ENCODE measurements at regions not wholly inside any gene's neighbourhood (a gene's known extent, or its start where the extent isn't known, plus 50 kb on each side); places are given as distances from the start of the nearest gene placed in this dataset.
A peak's percentile ranks its signal among the peaks of the same experiment; 100 is the strongest.

GRCh38 chr4:131978120-131978519 lies 1171.0 kb upstream of the PCDH10 start:
- TF ChIP-seq EZH2 (IDR thresholded peaks at IDR 0.05; ENCODE audit: borderline replicate concordance) (no peak), EZH2phosphoT487 (IDR thresholded peaks at IDR 0.05; ENCODE audit: low read depth, severe bottlenecking, unreplicated experiment) (no peak), CTCF (IDR thresholded peaks at IDR 0.05; ENCODE audit: poor library complexity) (no peak)
- Histone ChIP-seq H3K27ac (no peak overlapping the region), H3K4me2 (no peak overlapping the region), H4K20me1 (ENCODE audit: insufficient read depth, poor library complexity, severe bottlenecking) (no peaks in the 10 kb centered on the region), H3K4me1 (ENCODE audit: insufficient read depth) (no peaks in the 10 kb centered on the region), H3K9me3 (ENCODE audit: low read depth) (no peaks in the 10 kb centered on the region), H3K79me2 (no peaks in the 10 kb centered on the region), H3K36me3 (replicated peaks; ENCODE audit: insufficient read depth, low read depth) (no peaks in the 10 kb centered on the region), H3K9me2 (replicated peaks; ENCODE audit: insufficient read depth) (no peaks in the 10 kb centered on the region), H2AFZ (no peak overlapping the region), H3K27me3 (no peaks in the 10 kb centered on the region), H3K4me3 (no peak overlapping the region)
- 98% methylated on average over 17 of the region's 18 CpGs for WGBS (ENCODE audit: low lambda C conversion rate, missing lambda C conversion rate)
- DNase-seq (ENCODE audit: low spot score): no peak

GRCh38 chr4:131989576-131989975 lies 1159.5 kb upstream of the PCDH10 start:
- no peaks in the 10 kb centered on the region for H3K79me2 ChIP-seq
- H3K27ac ChIP-seq: no peak overlapping the region
- no peak for DNase-seq (ENCODE audit: low spot score)
- no peaks in the 10 kb centered on the region for H3K9me2 ChIP-seq (replicated peaks; ENCODE audit: insufficient read depth)
- peak overlapping the region; percentile 17 for H3K4me2 ChIP-seq
- no peak for TF ChIP-seq EZH2 (IDR thresholded peaks at IDR 0.05; ENCODE audit: borderline replicate concordance)
- no peak for TF ChIP-seq CTCF (IDR thresholded peaks at IDR 0.05; ENCODE audit: poor library complexity)
- no peak for TF ChIP-seq EZH2phosphoT487 (IDR thresholded peaks at IDR 0.05; ENCODE audit: low read depth, severe bottlenecking, unreplicated experiment)
- no peaks in the 10 kb centered on the region for H3K27me3 ChIP-seq
- H4K20me1 ChIP-seq (ENCODE audit: insufficient read depth, poor library complexity, severe bottlenecking): no peaks in the 10 kb centered on the region
- 41% methylated on average over 4 of the region's 4 CpGs for WGBS (ENCODE audit: low lambda C conversion rate, missing lambda C conversion rate)
- H3K4me3 ChIP-seq: no peak overlapping the region
- no peaks in the 10 kb centered on the region for H3K36me3 ChIP-seq (replicated peaks; ENCODE audit: insufficient read depth, low read depth)
- no peaks in the 10 kb centered on the region for H3K9me3 ChIP-seq (ENCODE audit: low read depth)
- no peaks in the 10 kb centered on the region for H3K4me1 ChIP-seq (ENCODE audit: insufficient read depth)
- H2AFZ ChIP-seq: no peak overlapping the region

GRCh38 chr4:132001542-132001941 lies 1147.6 kb upstream of the PCDH10 start:
- Histone ChIP-seq H3K36me3 (replicated peaks; ENCODE audit: insufficient read depth, low read depth) (no peaks in the 10 kb centered on the region), H3K4me2 (no peak overlapping the region)

More at GRCh38 chr4:132001542-132001941, 1147.6 kb upstream of the PCDH10 start:
- WGBS (ENCODE audit: low lambda C conversion rate, missing lambda C conversion rate): 90% methylated on average over 4 of the region's 4 CpGs
- Histone ChIP-seq H2AFZ (no peak overlapping the region), H3K27ac (no peak overlapping the region), H3K9me2 (replicated peaks; ENCODE audit: insufficient read depth) (no peaks in the 10 kb centered on the region), H3K27me3 (no peaks in the 10 kb centered on the region), H4K20me1 (ENCODE audit: insufficient read depth, poor library complexity, severe bottlenecking) (no peaks in the 10 kb centered on the region), H3K4me1 (ENCODE audit: insufficient read depth) (no peaks in the 10 kb centered on the region), H3K79me2 (no peaks in the 10 kb centered on the region), H3K4me3 (no peak overlapping the region), H3K9me3 (ENCODE audit: low read depth) (no peaks in the 10 kb centered on the region)
- TF ChIP-seq EZH2 (IDR thresholded peaks at IDR 0.05; ENCODE audit: borderline replicate concordance) (no peak), CTCF (IDR thresholded peaks at IDR 0.05; ENCODE audit: poor library complexity) (no peak), EZH2phosphoT487 (IDR thresholded peaks at IDR 0.05; ENCODE audit: low read depth, severe bottlenecking, unreplicated experiment) (no peak)
- DNase-seq (ENCODE audit: low spot score): no peak
